ENCODE measurements at regions not wholly inside any gene's neighbourhood (a gene's known extent, or its start where the extent isn't known, plus 50 kb on each side); places are given as distances from the start of the nearest gene placed in this dataset.

DNA sequence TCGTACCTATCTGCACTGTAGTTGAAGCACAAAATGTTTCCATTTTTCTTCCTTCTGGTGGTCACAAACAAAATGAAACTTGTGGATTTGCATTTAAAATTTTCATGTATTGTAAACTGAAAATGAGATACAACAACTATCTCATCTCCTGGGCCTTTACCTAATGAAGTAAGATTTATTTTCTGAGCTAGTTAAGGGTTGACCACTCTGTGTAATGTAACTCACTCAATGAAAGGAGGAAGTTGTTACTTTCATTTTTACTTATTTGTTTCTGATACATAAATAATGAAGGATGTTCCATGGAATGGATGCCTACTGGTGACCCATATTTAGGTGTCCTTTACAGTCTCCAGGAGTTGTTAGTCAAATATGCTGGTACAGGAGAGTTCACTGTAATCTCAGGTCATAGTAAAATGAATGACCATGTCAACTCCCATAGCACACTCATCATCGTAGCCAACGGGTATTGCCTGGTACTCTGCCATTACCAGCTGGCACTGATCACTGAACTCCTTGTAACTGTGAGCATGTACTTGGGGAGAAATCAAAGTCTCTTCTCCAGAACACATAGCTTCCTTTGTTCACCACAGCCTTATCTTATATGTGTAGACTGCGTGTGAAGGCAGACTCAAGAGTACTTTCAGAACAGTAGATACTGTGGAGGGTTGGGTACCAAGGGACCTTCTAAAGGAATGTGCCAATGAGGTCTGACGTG, 474.2 kb upstream of the ROBO2 start:
- TF ChIP-seq, protein P1, sequence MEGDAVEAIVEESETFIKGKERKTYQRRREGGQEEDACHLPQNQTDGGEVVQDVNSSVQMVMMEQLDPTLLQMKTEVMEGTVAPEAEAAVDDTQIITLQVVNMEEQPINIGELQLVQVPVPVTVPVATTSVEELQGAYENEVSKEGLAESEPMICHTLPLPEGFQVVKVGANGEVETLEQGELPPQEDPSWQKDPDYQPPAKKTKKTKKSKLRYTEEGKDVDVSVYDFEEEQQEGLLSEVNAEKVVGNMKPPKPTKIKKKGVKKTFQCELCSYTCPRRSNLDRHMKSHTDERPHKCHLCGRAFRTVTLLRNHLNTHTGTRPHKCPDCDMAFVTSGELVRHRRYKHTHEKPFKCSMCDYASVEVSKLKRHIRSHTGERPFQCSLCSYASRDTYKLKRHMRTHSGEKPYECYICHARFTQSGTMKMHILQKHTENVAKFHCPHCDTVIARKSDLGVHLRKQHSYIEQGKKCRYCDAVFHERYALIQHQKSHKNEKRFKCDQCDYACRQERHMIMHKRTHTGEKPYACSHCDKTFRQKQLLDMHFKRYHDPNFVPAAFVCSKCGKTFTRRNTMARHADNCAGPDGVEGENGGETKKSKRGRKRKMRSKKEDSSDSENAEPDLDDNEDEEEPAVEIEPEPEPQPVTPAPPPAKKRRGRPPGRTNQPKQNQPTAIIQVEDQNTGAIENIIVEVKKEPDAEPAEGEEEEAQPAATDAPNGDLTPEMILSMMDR (IDR thresholded peaks at IDR 0.05): no peak
- TF ChIP-seq POLR2AphosphoS5 (IDR thresholded peaks at IDR 0.05) (no peak), POLR2A (IDR thresholded peaks at IDR 0.05; ENCODE audit: low read depth) (no peak)

Measured in esophagus muscularis mucosa (tissue), 3 donors.